Stomach (tissue), 4 donors: ENCODE measurements at regions not wholly inside any gene's neighbourhood (a gene's known extent, or its start where the extent isn't known, plus 50 kb on each side); places are given as distances from the start of the nearest gene placed in this dataset.

Experiments used
- EP300 ChIP-seq: sonication (generic); formaldehyde crosslinking; IDR thresholded peaks from one replicate; pipeline ENCODE4 v1.6.1; 2017; ENCODE audit warnings: antibody characterized with exemption
- POLR2AphosphoS5 ChIP-seq, 3 donors: sonication (generic); formaldehyde crosslinking; IDR thresholded peaks; one replicate each; pipeline ENCODE4 v1.6.1; 2016; ENCODE audit warnings: antibody characterized with exemption in 3 of 3
- TF ChIP-seq, protein P1 (sequence below), 7 experiments: fragments of 450-650 bp in 4 of 7; fragments of 200-600 bp in 3 of 7; sonication (generic) in 3 of 7; IDR thresholded peaks; one replicate each; pipeline ENCODE4 v1.5.1; 2016 to 2019; ENCODE audit warnings: antibody characterized with exemption in 7 of 7, control low read depth in 2 of 7, mild to moderate bottlenecking in 1 of 7

DNA sequence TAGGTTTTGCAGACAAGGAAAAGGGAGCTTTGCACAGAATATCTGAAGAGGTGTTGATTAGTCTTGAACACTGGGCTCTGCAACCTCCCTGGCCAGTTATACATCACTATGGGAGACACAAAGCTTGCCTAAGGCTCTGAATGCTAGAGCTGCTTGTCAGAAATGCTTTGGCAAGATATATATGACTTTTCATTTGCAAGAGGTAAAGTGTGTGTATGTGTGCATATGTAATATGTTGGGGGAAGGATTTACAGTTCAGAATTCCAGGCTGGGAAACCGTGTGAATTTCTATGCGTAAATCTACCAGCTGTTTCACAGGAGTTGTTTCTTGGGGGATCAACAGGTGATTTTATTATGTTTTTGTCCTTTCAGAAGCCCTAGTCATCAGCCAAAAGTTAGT, 350.9 kb downstream of the TMEM114 start:
- TF ChIP-seq, protein P1, sequence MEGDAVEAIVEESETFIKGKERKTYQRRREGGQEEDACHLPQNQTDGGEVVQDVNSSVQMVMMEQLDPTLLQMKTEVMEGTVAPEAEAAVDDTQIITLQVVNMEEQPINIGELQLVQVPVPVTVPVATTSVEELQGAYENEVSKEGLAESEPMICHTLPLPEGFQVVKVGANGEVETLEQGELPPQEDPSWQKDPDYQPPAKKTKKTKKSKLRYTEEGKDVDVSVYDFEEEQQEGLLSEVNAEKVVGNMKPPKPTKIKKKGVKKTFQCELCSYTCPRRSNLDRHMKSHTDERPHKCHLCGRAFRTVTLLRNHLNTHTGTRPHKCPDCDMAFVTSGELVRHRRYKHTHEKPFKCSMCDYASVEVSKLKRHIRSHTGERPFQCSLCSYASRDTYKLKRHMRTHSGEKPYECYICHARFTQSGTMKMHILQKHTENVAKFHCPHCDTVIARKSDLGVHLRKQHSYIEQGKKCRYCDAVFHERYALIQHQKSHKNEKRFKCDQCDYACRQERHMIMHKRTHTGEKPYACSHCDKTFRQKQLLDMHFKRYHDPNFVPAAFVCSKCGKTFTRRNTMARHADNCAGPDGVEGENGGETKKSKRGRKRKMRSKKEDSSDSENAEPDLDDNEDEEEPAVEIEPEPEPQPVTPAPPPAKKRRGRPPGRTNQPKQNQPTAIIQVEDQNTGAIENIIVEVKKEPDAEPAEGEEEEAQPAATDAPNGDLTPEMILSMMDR (IDR thresholded peaks at IDR 0.05) = no peak
- TF ChIP-seq POLR2AphosphoS5 (IDR thresholded peaks at IDR 0.05) (no peak), EP300 (no peak)
